ENCODE measurements at regions not wholly inside any gene's neighbourhood (a gene's known extent, or its start where the extent isn't known, plus 50 kb on each side); places are given as distances from the start of the nearest gene placed in this dataset.

DNA sequence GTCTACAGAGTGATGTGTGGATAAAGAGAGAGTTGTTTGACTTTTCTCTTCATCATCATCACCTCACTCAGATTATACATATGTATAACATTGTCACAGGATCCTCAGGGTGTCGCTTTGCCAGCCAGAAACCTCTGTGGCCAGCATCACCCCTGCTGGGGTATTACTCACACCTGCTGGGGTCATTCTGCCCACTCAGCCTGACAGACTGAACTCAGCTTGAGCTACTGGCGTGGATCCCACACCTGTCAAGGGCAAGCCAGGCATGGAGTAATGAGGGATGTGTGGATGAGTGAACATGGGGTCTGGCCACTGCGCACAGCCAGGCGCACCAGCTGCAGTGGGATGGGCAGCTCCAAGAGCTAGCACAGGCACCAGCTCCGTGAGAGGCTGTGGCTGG lies 870.6 kb downstream of the CBLN2 start:
- intact Hi-C loops (cut with DNase I; ENCODE audit: low total_unique reads): no loop called here

GRCh38 chr18:71666481-71666880 lies 877.7 kb downstream of the CBLN2 start:
- Histone ChIP-seq H3K27ac (no peak overlapping the region), H3K4me3 (no peak overlapping the region), H3K27me3 (no peaks in the 10 kb centered on the region), H3K36me3 (no peaks in the 10 kb centered on the region), H3K4me1 (no peaks in the 10 kb centered on the region), H3K9me3 (no peaks in the 10 kb centered on the region)
- intact Hi-C loops (cut with DNase I; ENCODE audit: low total_unique reads): no loop called here
- no peak for DNase-seq
- no peak for TF ChIP-seq CTCF (IDR thresholded peaks at IDR 0.05)

More for the DNA sequence above, 870.6 kb downstream of the CBLN2 start:
- Histone ChIP-seq H3K27me3 (no peaks in the 10 kb centered on the region), H3K4me1 (no peaks in the 10 kb centered on the region), H3K36me3 (no peaks in the 10 kb centered on the region), H3K27ac (no peak overlapping the region), H3K9me3 (no peaks in the 10 kb centered on the region), H3K4me3 (no peak overlapping the region)
- DNase-seq: no peak
- no peak for TF ChIP-seq CTCF (IDR thresholded peaks at IDR 0.05)

DNA sequence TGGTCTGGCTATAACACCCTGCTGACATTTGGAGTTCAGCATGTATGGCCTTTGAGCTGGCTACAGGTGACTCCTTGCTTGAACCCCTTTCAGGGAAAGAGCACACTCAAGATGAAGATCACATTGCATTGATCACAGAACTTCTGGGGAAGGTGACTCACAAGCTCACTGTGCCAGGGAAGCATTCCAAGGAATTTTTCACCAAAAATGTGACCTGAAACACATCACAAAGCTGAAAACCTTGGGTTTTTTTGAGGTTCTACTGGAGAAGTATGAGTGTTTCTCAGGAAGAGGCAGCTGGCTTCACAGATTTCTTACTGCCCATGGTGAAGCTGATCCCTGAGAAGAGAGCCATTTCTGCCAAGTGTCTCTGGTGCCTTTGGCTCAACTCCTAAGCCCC lies 879.0 kb downstream of the CBLN2 start:
- Histone ChIP-seq H3K27me3 (no peaks in the 10 kb centered on the region), H3K27ac (no peak overlapping the region), H3K36me3 (no peaks in the 10 kb centered on the region), H3K9me3 (no peaks in the 10 kb centered on the region), H3K4me3 (no peak overlapping the region), H3K4me1 (no peaks in the 10 kb centered on the region)
- DNase-seq: no peak
- no peak for TF ChIP-seq CTCF (IDR thresholded peaks at IDR 0.05)
- intact Hi-C loops (cut with DNase I; ENCODE audit: low total_unique reads): no loop called here

- Histone ChIP-seq H3K4me1 (no peaks in the 10 kb centered on the region), H3K9me3 (no peaks in the 10 kb centered on the region), H3K27ac (no peak overlapping the region), H3K36me3 (no peaks in the 10 kb centered on the region), H3K27me3 (no peaks in the 10 kb centered on the region), H3K4me3 (no peak overlapping the region)
- intact Hi-C loops (cut with DNase I; ENCODE audit: low total_unique reads): no loop called here
- no peak for DNase-seq
- TF ChIP-seq CTCF (IDR thresholded peaks at IDR 0.05): no peak
Observed at GRCh38 chr18:71643822-71644221, 900.3 kb downstream of the CBLN2 start.

- Histone ChIP-seq H3K27me3 (no peaks in the 10 kb centered on the region), H3K4me1 (no peaks in the 10 kb centered on the region), H3K36me3 (no peaks in the 10 kb centered on the region), H3K27ac (no peak overlapping the region), H3K4me3 (no peak overlapping the region), H3K9me3 (no peaks in the 10 kb centered on the region)
- no peak for DNase-seq
- intact Hi-C loops (cut with DNase I; ENCODE audit: low total_unique reads): no loop called here
- TF ChIP-seq CTCF (IDR thresholded peaks at IDR 0.05): no peak
Observed at GRCh38 chr18:71630696-71631095, 913.4 kb downstream of the CBLN2 start.

GRCh38 chr18:71625556-71626090 lies 918.5 kb downstream of the CBLN2 start:
- intact Hi-C loops (cut with DNase I; ENCODE audit: low total_unique reads): no loop called here
- Histone ChIP-seq H3K36me3 (no peaks in the 10 kb centered on the region), H3K4me3 (no peak overlapping the region), H3K27ac (no peak overlapping the region), H3K4me1 (no peaks in the 10 kb centered on the region), H3K27me3 (no peaks in the 10 kb centered on the region), H3K9me3 (no peaks in the 10 kb centered on the region)
- DNase-seq: no peak
- no peak for TF ChIP-seq CTCF (IDR thresholded peaks at IDR 0.05)

All from tibial artery (tissue), 4 donors.